WTC11 (cell line): ENCODE measurements at regions not wholly inside any gene's neighbourhood (a gene's known extent, or its start where the extent isn't known, plus 50 kb on each side); places are given as distances from the start of the nearest gene placed in this dataset.

ENCODE experiments used
- ATAC-seq: fragments of 200-7000 bp; cut with Tn5 transposase; 2 replicates; pipeline ENCODE4 v1.10.0; 2021; ENCODE audit warnings: mild to moderate bottlenecking, moderate library complexity
- CTCF ChIA-PET: fragments of 300-600 bp; sonication (Branson Sonifier 250); formaldehyde crosslinking; loops from one replicate; lab custom pipeline; 2021; ENCODE audit warnings: antibody characterized with exemption; lab: Charles Lee
- POLR2A ChIA-PET: fragments of 350-600 bp; sonication (Branson Sonifier 250); formaldehyde crosslinking; loops from one replicate; lab custom pipeline; 2021; ENCODE audit warnings: antibody characterized with exemption; lab: Charles Lee
- DNase-seq: peaks from one replicate; pipeline ENCODE4 v3.0.0; 2021; ENCODE audit warnings: low spot score
- H3K27ac Mint-ChIP-seq: 2 replicates; pipeline ENCODE4 v1.8.0; 2021; ENCODE audit warnings: mixed read lengths
- H3K27me3 Mint-ChIP-seq: 2 replicates; pipeline ENCODE4 v1.8.0; 2021; ENCODE audit warnings: low read depth, mild to moderate bottlenecking, moderate library complexity, mixed read lengths
- H3K36me3 Mint-ChIP-seq: 2 replicates; pipeline ENCODE4 v1.8.0; 2021; ENCODE audit warnings: mixed read lengths
- H3K4me1 Mint-ChIP-seq: 2 replicates; pipeline ENCODE4 v1.8.0; 2022; ENCODE audit warnings: mixed read lengths
- H3K4me3 Mint-ChIP-seq: 2 replicates; pipeline ENCODE4 v1.8.0; 2021; ENCODE audit warnings: mild to moderate bottlenecking, moderate library complexity, mixed read lengths
- H3K9me3 Mint-ChIP-seq: 2 replicates; pipeline ENCODE4 v1.8.0; 2021; ENCODE audit warnings: mixed read lengths
- ARID4B ChIP-seq: sonication (generic); formaldehyde crosslinking; IDR thresholded peaks from 2 replicates; pipeline ENCODE4 v1.8.0; 2023; ENCODE audit warnings: missing genetic modification reagents, mild to moderate bottlenecking, borderline replicate concordance
- ATF1 ChIP-seq: sonication (generic); formaldehyde crosslinking; IDR thresholded peaks from 2 replicates; pipeline ENCODE4 v1.8.1; 2023; ENCODE audit warnings: mild to moderate bottlenecking, moderate library complexity, missing genetic modification reagents
- ATF2 ChIP-seq: sonication (generic); formaldehyde crosslinking; IDR thresholded peaks from 2 replicates; pipeline ENCODE4 v1.8.1; 2022; ENCODE audit warnings: low read depth, missing genetic modification reagents, borderline replicate concordance
- ESRRA ChIP-seq: sonication (generic); formaldehyde crosslinking; IDR thresholded peaks from 2 replicates; pipeline ENCODE4 v1.8.1; 2022; ENCODE audit warnings: mild to moderate bottlenecking, missing genetic modification reagents, borderline replicate concordance
- FOXK1 ChIP-seq: sonication (generic); formaldehyde crosslinking; IDR thresholded peaks from 2 replicates; pipeline ENCODE4 v1.8.0; 2022; ENCODE audit warnings: mild to moderate bottlenecking, moderate library complexity, missing genetic modification reagents
- FOXP1 ChIP-seq: sonication (generic); formaldehyde crosslinking; IDR thresholded peaks from 2 replicates; pipeline ENCODE4 v1.8.0; 2022; ENCODE audit warnings: missing genetic modification reagents, mild to moderate bottlenecking, moderate library complexity, borderline replicate concordance
- IRF2 ChIP-seq: sonication (generic); formaldehyde crosslinking; IDR thresholded peaks from 2 replicates; pipeline ENCODE4 v1.8.0; 2022; ENCODE audit warnings: low read depth, missing genetic modification reagents, borderline replicate concordance
- JAZF1 ChIP-seq: fragments of 250-450 bp; sonication (Bioruptor Pico); IDR thresholded peaks from 2 replicates; pipeline ENCODE4 v1.9.0; 2021; ENCODE audit warnings: moderate library complexity, mild to moderate bottlenecking, inconsistent platforms
- KAT7 ChIP-seq: sonication (generic); formaldehyde crosslinking; IDR thresholded peaks from 2 replicates; pipeline ENCODE4 v1.8.1; 2023; ENCODE audit warnings: missing genetic modification reagents, mild to moderate bottlenecking, borderline replicate concordance
- NFE2L1 ChIP-seq: sonication (generic); formaldehyde crosslinking; IDR thresholded peaks from 2 replicates; pipeline ENCODE4 v1.8.1; 2023; ENCODE audit warnings: missing genetic modification reagents
- NR1H2 ChIP-seq: sonication (generic); formaldehyde crosslinking; IDR thresholded peaks from 2 replicates; pipeline ENCODE4 v1.9.0; 2021; ENCODE audit warnings: mild to moderate bottlenecking, moderate library complexity, missing genetic modification reagents
- SOX15 ChIP-seq: fragments of 250-450 bp; sonication (Bioruptor Pico); IDR thresholded peaks from 2 replicates; pipeline ENCODE4 v1.9.0; 2021; ENCODE audit warnings: mild to moderate bottlenecking
- TEAD4 ChIP-seq: sonication (generic); formaldehyde crosslinking; IDR thresholded peaks from 2 replicates; pipeline ENCODE4 v1.8.0; 2022; ENCODE audit warnings: mild to moderate bottlenecking, missing genetic modification reagents
- ZBTB21 ChIP-seq: sonication (generic); formaldehyde crosslinking; IDR thresholded peaks from 2 replicates; pipeline ENCODE4 v1.8.1; 2023; ENCODE audit warnings: mild to moderate bottlenecking, missing genetic modification reagents, borderline replicate concordance
- ZNF121 ChIP-seq: sonication (generic); formaldehyde crosslinking; IDR thresholded peaks from 2 replicates; pipeline ENCODE4 v1.8.0; 2023; ENCODE audit warnings: missing genetic modification reagents
- ZNF138 ChIP-seq: sonication (generic); formaldehyde crosslinking; conservative IDR thresholded peaks from 2 replicates; pipeline ENCODE4 v1.8.1; 2022; ENCODE audit warnings: mild to moderate bottlenecking, moderate library complexity, missing genetic modification reagents
- ZNF263 ChIP-seq: sonication (generic); formaldehyde crosslinking; IDR thresholded peaks from 2 replicates; pipeline ENCODE4 v1.8.1; 2022; ENCODE audit warnings: low read depth, mild to moderate bottlenecking, moderate library complexity, missing genetic modification reagents
- ZNF416 ChIP-seq: fragments of 250-450 bp; sonication (Bioruptor Pico); IDR thresholded peaks from 2 replicates; pipeline ENCODE4 v1.9.0; 2021; ENCODE audit warnings: mild to moderate bottlenecking, inconsistent platforms
- ZNF423 ChIP-seq: fragments of 250-450 bp; sonication (Bioruptor Pico); IDR thresholded peaks from 2 replicates; pipeline ENCODE4 v2.1.2; 2022; ENCODE audit warnings: mild to moderate bottlenecking, moderate library complexity
- TF ChIP-seq, protein P1 (sequence below): fragments of 250-450 bp; sonication (Bioruptor Pico); conservative IDR thresholded peaks from 2 replicates; pipeline ENCODE4 v1.9.0; 2021; ENCODE audit warnings: mild to moderate bottlenecking
- TF ChIP-seq, protein P2 (sequence below): sonication (generic); formaldehyde crosslinking; IDR thresholded peaks from 2 replicates; pipeline ENCODE4 v1.8.1; 2023; ENCODE audit warnings: mild to moderate bottlenecking, missing genetic modification reagents, moderate library complexity
- TF ChIP-seq, protein P3 (sequence below): fragments of 250-450 bp; sonication (Bioruptor Pico); IDR thresholded peaks from 2 replicates; pipeline ENCODE4 v1.9.0; 2021; ENCODE audit warnings: moderate library complexity, mild to moderate bottlenecking, inconsistent platforms, borderline replicate concordance
- TF ChIP-seq, protein P4 (sequence below): fragments of 250-450 bp; sonication (Bioruptor Pico); IDR thresholded peaks from 2 replicates; pipeline ENCODE4 v1.9.0; 2021; ENCODE audit warnings: mild to moderate bottlenecking

DNA sequence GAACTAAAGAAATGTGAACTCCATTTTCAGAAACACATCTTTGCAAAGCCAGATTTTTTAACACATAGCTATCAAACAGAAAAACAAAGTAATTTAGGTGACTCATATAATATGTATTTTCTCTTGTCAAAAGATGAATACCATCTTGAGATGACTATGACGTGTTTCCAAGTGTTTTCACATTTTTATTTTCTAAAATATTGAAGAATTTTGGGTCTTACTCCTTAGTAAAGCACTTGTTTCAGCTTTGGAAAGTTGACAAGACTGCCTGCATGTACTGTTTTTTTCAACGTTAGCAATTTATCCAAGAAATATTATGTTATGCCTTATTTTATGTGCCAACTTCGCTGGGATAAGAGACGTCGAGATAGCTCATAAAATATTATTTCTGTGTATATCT lies 733.9 kb upstream of the EPHA5 start (continued):
- TF ChIP-seq ESRRA (CRISPR knock-in tag), result no peak
- no peak for TF ChIP-seq ZNF121 (CRISPR knock-in tag)
- no peak for TF ChIP-seq ZNF263 (CRISPR knock-in tag)

- TF ChIP-seq, protein P1, sequence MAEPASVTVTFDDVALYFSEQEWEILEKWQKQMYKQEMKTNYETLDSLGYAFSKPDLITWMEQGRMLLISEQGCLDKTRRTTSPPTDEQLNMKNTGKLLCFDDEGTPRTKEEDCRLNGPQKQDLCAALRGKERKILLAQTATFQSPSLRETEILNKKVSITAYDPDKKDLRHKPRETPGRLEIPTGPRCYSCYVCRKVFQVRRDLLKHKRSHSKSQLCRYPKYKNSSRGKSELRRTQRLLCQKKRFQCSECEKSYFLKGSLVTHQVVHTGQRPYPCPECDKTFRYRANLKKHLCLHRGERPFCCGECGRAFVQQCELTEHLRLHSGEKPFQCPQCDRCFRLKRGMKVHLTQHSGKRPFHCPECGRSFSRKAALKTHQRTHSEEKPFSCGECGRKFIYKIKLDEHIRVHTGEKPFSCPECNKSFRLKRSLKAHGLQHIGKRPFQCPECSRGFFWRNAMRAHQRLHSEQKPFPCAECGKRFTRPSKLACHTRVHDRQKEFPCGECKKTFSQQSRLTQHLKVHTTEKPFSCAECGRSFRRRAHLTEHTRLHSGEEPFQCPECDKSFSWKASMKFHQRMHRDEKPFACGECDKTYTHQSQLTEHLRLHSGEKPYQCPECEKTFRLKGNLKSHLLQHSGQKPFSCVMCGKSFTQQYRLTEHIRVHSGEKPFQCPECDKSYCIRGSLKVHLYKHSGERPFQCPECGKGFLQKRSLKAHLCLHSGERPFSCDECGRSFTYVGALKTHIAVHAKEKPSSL (CRISPR knock-in tag), result no peak
- no peak for TF ChIP-seq NR1H2 (CRISPR knock-in tag)
- no peak for TF ChIP-seq ZBTB21 (CRISPR knock-in tag)
- no peak for TF ChIP-seq KAT7 (CRISPR knock-in tag)
- TF ChIP-seq FOXK1 (CRISPR knock-in tag), result no peak
- TF ChIP-seq, protein P2, sequence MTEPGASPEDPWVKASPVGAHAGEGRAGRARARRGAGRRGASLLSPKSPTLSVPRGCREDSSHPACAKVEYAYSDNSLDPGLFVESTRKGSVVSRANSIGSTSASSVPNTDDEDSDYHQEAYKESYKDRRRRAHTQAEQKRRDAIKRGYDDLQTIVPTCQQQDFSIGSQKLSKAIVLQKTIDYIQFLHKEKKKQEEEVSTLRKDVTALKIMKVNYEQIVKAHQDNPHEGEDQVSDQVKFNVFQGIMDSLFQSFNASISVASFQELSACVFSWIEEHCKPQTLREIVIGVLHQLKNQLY, result no peak
- TF ChIP-seq, all 79 proteins: peak for 0
- H3K27me3 Mint-ChIP-seq, result no peaks in the 10 kb centered on the region
- H3K27ac Mint-ChIP-seq, result no peak overlapping the region
- no peaks in the 10 kb centered on the region for H3K9me3 Mint-ChIP-seq
- POLR2A ChIA-PET, result interaction anchor here (0.6 kb wide), 1 partner anchor 335 kb away, joined by 3 read pairs; no protein-coding TSS in a partner anchor
- H3K36me3 Mint-ChIP-seq, result no peaks in the 10 kb centered on the region
- CTCF ChIA-PET, result no interaction called here
- no peak for DNase-seq
- ATAC-seq, result no peak
- no peaks in the 10 kb centered on the region for H3K4me1 Mint-ChIP-seq
- no peak overlapping the region for H3K4me3 Mint-ChIP-seq
These were observed 706.6 kb upstream of the EPHA5 start for GRCh38 chr4:66376921-66377320.

DNA sequence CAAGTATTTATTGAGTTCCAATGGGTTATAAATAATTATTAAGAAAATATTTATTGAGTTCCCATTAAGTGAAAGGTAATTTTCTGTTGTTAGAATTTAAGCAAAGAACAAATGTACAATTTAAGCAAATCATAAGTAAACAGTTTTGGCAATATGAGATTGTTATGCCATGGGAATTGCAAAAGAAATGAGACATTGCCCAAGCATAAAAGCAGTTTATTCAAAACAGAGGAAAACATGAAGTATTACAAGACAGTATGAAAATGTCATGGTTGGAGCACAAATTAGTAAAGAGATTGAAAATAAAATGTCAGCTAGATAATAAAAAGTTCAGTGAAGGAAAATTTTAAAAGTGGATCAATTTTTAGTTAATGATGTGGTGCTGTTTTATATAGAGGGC lies 706.1 kb upstream of the EPHA5 start:
- Mint-ChIP-seq H3K27ac (no peak overlapping the region), H3K4me3 (no peak overlapping the region), H3K9me3 (no peaks in the 10 kb centered on the region), H3K4me1 (no peaks in the 10 kb centered on the region), H3K36me3 (no peaks in the 10 kb centered on the region), H3K27me3 (no peaks in the 10 kb centered on the region)
- DNase-seq (no peak), ATAC-seq (no peak)
- ChIA-PET CTCF (no interaction called here), POLR2A (no interaction called here)
- TF ChIP-seq ATF2 (CRISPR knock-in tag), result no peak
- TF ChIP-seq ZNF423, result no peak
- TF ChIP-seq ATF1, result no peak
- TF ChIP-seq ZNF138 (CRISPR knock-in tag), result no peak
- no peak for TF ChIP-seq FOXP1 (CRISPR knock-in tag)
- no peak for TF ChIP-seq ZNF416 (CRISPR knock-in tag)
- no peak for TF ChIP-seq IRF2
- no peak for TF ChIP-seq JAZF1 (CRISPR knock-in tag)
- TF ChIP-seq ARID4B (CRISPR knock-in tag), result no peak
- TF ChIP-seq, protein P3, sequence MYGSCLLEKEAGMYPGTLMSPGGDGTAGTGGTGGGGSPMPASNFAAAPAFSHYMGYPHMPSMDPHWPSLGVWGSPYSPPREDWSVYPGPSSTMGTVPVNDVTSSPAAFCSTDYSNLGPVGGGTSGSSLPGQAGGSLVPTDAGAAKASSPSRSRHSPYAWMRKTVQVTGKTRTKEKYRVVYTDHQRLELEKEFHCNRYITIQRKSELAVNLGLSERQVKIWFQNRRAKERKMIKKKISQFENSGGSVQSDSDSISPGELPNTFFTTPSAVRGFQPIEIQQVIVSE (CRISPR knock-in tag), result no peak
- TF ChIP-seq TEAD4 (CRISPR knock-in tag), result no peak
- TF ChIP-seq, protein P4, sequence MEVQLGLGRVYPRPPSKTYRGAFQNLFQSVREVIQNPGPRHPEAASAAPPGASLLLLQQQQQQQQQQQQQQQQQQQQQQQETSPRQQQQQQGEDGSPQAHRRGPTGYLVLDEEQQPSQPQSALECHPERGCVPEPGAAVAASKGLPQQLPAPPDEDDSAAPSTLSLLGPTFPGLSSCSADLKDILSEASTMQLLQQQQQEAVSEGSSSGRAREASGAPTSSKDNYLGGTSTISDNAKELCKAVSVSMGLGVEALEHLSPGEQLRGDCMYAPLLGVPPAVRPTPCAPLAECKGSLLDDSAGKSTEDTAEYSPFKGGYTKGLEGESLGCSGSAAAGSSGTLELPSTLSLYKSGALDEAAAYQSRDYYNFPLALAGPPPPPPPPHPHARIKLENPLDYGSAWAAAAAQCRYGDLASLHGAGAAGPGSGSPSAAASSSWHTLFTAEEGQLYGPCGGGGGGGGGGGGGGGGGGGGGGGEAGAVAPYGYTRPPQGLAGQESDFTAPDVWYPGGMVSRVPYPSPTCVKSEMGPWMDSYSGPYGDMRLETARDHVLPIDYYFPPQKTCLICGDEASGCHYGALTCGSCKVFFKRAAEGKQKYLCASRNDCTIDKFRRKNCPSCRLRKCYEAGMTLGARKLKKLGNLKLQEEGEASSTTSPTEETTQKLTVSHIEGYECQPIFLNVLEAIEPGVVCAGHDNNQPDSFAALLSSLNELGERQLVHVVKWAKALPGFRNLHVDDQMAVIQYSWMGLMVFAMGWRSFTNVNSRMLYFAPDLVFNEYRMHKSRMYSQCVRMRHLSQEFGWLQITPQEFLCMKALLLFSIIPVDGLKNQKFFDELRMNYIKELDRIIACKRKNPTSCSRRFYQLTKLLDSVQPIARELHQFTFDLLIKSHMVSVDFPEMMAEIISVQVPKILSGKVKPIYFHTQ (CRISPR knock-in tag), result no peak
- TF ChIP-seq NFE2L1 (CRISPR knock-in tag), result no peak
- no peak for TF ChIP-seq SOX15 (CRISPR knock-in tag)
